Gastrocnemius medialis (tissue), 4 donors: ENCODE measurements at regions not wholly inside any gene's neighbourhood (a gene's known extent, or its start where the extent isn't known, plus 50 kb on each side); places are given as distances from the start of the nearest gene placed in this dataset.

Experiments
- POLR2A ChIP-seq, 2 donors: fragments of 450-650 bp; IDR thresholded peaks; one replicate each; pipeline ENCODE4 v1.6.1; 2017; ENCODE audit warnings: antibody characterized with exemption in 2 of 2, mild to moderate bottlenecking in 2 of 2, moderate library complexity in 2 of 2
- TF ChIP-seq, protein P1 (sequence below), 5 experiments: fragments of 450-650 bp in 3 of 5; fragments of 200-600 bp in 2 of 5; sonication (generic) in 2 of 5; IDR thresholded peaks in 4 of 5; conservative IDR thresholded peaks in 1 of 5; 1 replicate in 4 of 5; 2 replicates in 1 of 5; pipeline ENCODE4 v1.5.1; 2016 to 2019; ENCODE audit warnings: antibody characterized with exemption in 5 of 5, mild to moderate bottlenecking in 3 of 5, moderate library complexity in 3 of 5

GRCh38 chr2:236366049-236366387, 101.8 kb upstream of the ASB18 start:
- TF ChIP-seq, protein P1, sequence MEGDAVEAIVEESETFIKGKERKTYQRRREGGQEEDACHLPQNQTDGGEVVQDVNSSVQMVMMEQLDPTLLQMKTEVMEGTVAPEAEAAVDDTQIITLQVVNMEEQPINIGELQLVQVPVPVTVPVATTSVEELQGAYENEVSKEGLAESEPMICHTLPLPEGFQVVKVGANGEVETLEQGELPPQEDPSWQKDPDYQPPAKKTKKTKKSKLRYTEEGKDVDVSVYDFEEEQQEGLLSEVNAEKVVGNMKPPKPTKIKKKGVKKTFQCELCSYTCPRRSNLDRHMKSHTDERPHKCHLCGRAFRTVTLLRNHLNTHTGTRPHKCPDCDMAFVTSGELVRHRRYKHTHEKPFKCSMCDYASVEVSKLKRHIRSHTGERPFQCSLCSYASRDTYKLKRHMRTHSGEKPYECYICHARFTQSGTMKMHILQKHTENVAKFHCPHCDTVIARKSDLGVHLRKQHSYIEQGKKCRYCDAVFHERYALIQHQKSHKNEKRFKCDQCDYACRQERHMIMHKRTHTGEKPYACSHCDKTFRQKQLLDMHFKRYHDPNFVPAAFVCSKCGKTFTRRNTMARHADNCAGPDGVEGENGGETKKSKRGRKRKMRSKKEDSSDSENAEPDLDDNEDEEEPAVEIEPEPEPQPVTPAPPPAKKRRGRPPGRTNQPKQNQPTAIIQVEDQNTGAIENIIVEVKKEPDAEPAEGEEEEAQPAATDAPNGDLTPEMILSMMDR (IDR thresholded peaks at IDR 0.05 in 4 of 5, conservative IDR thresholded peaks at IDR 0.05 in 1 of 5) = no peak
- TF ChIP-seq POLR2A (IDR thresholded peaks at IDR 0.05) = no peak
